Ovary (tissue), 3 donors: ENCODE measurements at regions not wholly inside any gene's neighbourhood (a gene's known extent, or its start where the extent isn't known, plus 50 kb on each side); places are given as distances from the start of the nearest gene placed in this dataset.

ENCODE experiments used
- CTCF ChIP-seq, 3 donors: fragments of 450-650 bp in 2 of 3; fragments of 200-600 bp in 1 of 3; IDR thresholded peaks; one replicate each; pipeline versions ENCODE4 v1.5.1 to v1.8.0; 2016 to 2022; ENCODE audit warnings: antibody characterized with exemption in 3 of 3, mild to moderate bottlenecking in 1 of 3
- EP300 ChIP-seq: sonication (generic); formaldehyde crosslinking; IDR thresholded peaks from one replicate; pipeline ENCODE4 v1.6.1; 2017; ENCODE audit warnings: antibody characterized with exemption
- POLR2A ChIP-seq: fragments of 450-650 bp; IDR thresholded peaks from one replicate; pipeline ENCODE4 v1.6.1; 2017; ENCODE audit warnings: antibody characterized with exemption, mild to moderate bottlenecking, moderate library complexity
- donor health status: DM: no; HTN: no; CAD: no.

DNA sequence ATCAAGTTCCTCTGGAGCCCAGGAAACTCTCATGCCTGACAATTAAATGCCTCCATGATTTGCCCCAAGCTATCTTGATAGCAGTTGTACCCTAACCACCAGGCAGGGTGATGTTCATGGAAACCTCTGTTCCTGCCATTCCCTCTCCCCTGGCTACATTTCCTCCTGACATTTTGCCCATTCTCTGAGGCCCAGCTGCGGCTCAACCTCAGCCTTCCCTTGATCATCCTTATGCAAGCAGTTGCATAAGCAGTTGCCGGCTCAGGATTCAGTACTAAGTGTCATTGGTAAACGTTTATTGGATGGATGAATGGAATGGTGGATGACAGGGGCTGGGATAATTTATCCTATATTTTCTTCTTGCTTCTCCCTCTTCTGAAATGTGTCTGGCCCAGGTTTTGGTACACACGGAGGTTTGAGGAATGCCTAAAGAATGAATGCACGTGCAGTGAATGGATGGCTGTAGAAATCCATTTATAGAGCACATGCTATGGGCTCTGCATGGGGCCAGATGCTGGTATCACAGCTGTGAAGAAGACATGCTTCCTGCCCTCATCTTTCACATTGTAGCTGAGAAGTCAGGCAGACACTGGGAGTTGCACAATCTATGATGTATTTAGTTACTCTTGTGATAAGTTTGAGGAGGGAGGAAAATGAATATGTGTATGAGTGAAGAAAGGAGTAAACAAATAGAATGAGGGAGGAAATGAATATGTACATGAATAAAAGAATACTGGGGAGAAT is 261.8 kb downstream of the FOXD2 start:
- TF ChIP-seq POLR2A: no peak
- no peak for TF ChIP-seq CTCF (IDR thresholded peaks at IDR 0.05)
- no peak for TF ChIP-seq EP300
